ENCODE measurements at regions not wholly inside any gene's neighbourhood (a gene's known extent, or its start where the extent isn't known, plus 50 kb on each side); places are given as distances from the start of the nearest gene placed in this dataset.

GRCh38 chr6:139695361-139695760, 320.9 kb upstream of the CITED2 start:
- DNase-seq (ENCODE audit: low read depth): no peak
- no peak for TF ChIP-seq CTCF (conservative IDR thresholded peaks at IDR 0.05; ENCODE audit: low read depth, low read length)
- no peak overlapping the region for H3K4me3 ChIP-seq (ENCODE audit: low read length)

GRCh38 chr6:139693735-139694134, 319.3 kb upstream of the CITED2 start:
- no peak overlapping the region for H3K4me3 ChIP-seq (ENCODE audit: low read length)
- no peak for DNase-seq (ENCODE audit: low read depth)
- no peak for TF ChIP-seq CTCF (conservative IDR thresholded peaks at IDR 0.05; ENCODE audit: low read depth, low read length)

GRCh38 chr6:139690007-139690406, 315.6 kb upstream of the CITED2 start:
- no peak overlapping the region for H3K4me3 ChIP-seq (ENCODE audit: low read length)
- TF ChIP-seq CTCF (conservative IDR thresholded peaks at IDR 0.05; ENCODE audit: low read depth, low read length): no peak
- DNase-seq (ENCODE audit: low read depth): no peak

- no peak for TF ChIP-seq CTCF (conservative IDR thresholded peaks at IDR 0.05; ENCODE audit: low read depth, low read length)
- no peak for DNase-seq (ENCODE audit: low read depth)
These were observed 312.6 kb upstream of the CITED2 start for GRCh38 chr6:139687055-139687454.

GRCh38 chr6:139686308-139686707, 311.9 kb upstream of the CITED2 start:
- DNase-seq (ENCODE audit: low read depth): no peak
- TF ChIP-seq CTCF (conservative IDR thresholded peaks at IDR 0.05; ENCODE audit: low read depth, low read length): no peak
- no peak overlapping the region for H3K4me3 ChIP-seq (ENCODE audit: low read length)

More at GRCh38 chr6:139687055-139687454, 312.6 kb upstream of the CITED2 start:
- H3K4me3 ChIP-seq (ENCODE audit: low read length): no peak overlapping the region

- DNase-seq (ENCODE audit: low read depth): no peak
These were observed 310.6 kb upstream of the CITED2 start for GRCh38 chr6:139685009-139685408.

More at GRCh38 chr6:139685009-139685408, 310.6 kb upstream of the CITED2 start:
- no peak overlapping the region for H3K4me3 ChIP-seq (ENCODE audit: low read length)
- TF ChIP-seq CTCF (conservative IDR thresholded peaks at IDR 0.05; ENCODE audit: low read depth, low read length): no peak
